ENCODE measurements at regions not wholly inside any gene's neighbourhood (a gene's known extent, or its start where the extent isn't known, plus 50 kb on each side); places are given as distances from the start of the nearest gene placed in this dataset.
A peak's percentile ranks its signal among the peaks of the same experiment; 100 is the strongest.

GRCh38 chr1:195200772-195201171 lies 1407.5 kb downstream of the KCNT2 start (continued):
- no peak for TF ChIP-seq FOSL1 (IDR thresholded peaks at IDR 0.05; ENCODE audit: low read depth)
- no peak for TF ChIP-seq POLR2A (IDR thresholded peaks at IDR 0.05; ENCODE audit: borderline replicate concordance, extremely low read depth, insufficient read depth, insufficient read length)
- no peak for TF ChIP-seq JUND (IDR thresholded peaks at IDR 0.05)
- no peak for TF ChIP-seq EZH2 (IDR thresholded peaks at IDR 0.05)
- no peak for TF ChIP-seq ELF1 (IDR thresholded peaks at IDR 0.05; ENCODE audit: borderline replicate concordance, low read depth)

GRCh38 chr1:195197116-195197515 lies 1411.1 kb downstream of the KCNT2 start:
- no peaks in the 10 kb centered on the region for H3K36me3 ChIP-seq (ENCODE audit: control insufficient read depth in 1 of 2, insufficient read depth in 2 of 2, low read length in 2 of 2)

GRCh38 chr1:195195423-195196057 lies 1412.7 kb downstream of the KCNT2 start:
- no peak for DNase-seq (ENCODE audit: low read depth, low spot score)
- H3K4me1 ChIP-seq (ENCODE audit: control insufficient read depth in 1 of 2, insufficient read depth in 2 of 2, low read length in 2 of 2): no peaks in the 10 kb centered on the region
- CTCF ChIA-PET: no interaction called here
- no peak overlapping the region for H3K27ac ChIP-seq (ENCODE audit: low read depth, low read length)
- H3K79me2 ChIP-seq (ENCODE audit: insufficient read depth, low read length): no peaks in the 10 kb centered on the region
- H3K9me2 ChIP-seq (ENCODE audit: insufficient read depth): no peaks in the 10 kb centered on the region
- RAD21 ChIA-PET (ENCODE audit: low non-redundant PET in 1 of 2, low total read pairs in 2 of 2, uncharacterized antibody in 2 of 2, unreplicated experiment in 2 of 2): no interaction called here
- H4K20me1 ChIP-seq (ENCODE audit: insufficient read depth): no peaks in the 10 kb centered on the region
- POLR2A ChIA-PET: no interaction called here
- H3K9ac ChIP-seq (ENCODE audit: low read length): no peak overlapping the region
- BruUV-seq (replicated peaks): no TSS peak
- H2AFZ ChIP-seq (ENCODE audit: low read depth, low read length, poor library complexity, severe bottlenecking): no peak overlapping the region
- no peak for ATAC-seq
- no peak overlapping the region for H3K4me3 ChIP-seq (replicated peaks in 1 of 2; ENCODE audit: low read depth in 1 of 2, low read length in 2 of 2)
- H3K36me3 ChIP-seq (ENCODE audit: control insufficient read depth in 1 of 2, insufficient read depth in 2 of 2, low read length in 2 of 2): no peaks in the 10 kb centered on the region
- H3K9me3 ChIP-seq (ENCODE audit: control insufficient read depth in 1 of 2, insufficient read depth in 1 of 2, low read depth in 1 of 2, low read length in 2 of 2): no peaks in the 10 kb centered on the region
- TF ChIP-seq ELF1 (IDR thresholded peaks at IDR 0.05; ENCODE audit: borderline replicate concordance, low read depth) (no peak), ZBTB33 (IDR thresholded peaks at IDR 0.05; ENCODE audit: extremely low read depth, insufficient replicate concordance, low read length) (no peak), ZNF274 (IDR thresholded peaks at IDR 0.05; ENCODE audit: low read depth, low read length) (no peak), SIN3A (IDR thresholded peaks at IDR 0.05; ENCODE audit: low read depth) (no peak), SP1 (IDR thresholded peaks at IDR 0.05; ENCODE audit: low read depth) (no peak), EGR1 (IDR thresholded peaks at IDR 0.05; ENCODE audit: low read depth) (no peak), FOSL1 (IDR thresholded peaks at IDR 0.05; ENCODE audit: low read depth) (no peak), CBX3 (IDR thresholded peaks at IDR 0.05; ENCODE audit: low read depth) (no peak), ATF3 (IDR thresholded peaks at IDR 0.05) (no peak), EZH2phosphoT487 (IDR thresholded peaks at IDR 0.05; ENCODE audit: borderline replicate concordance) (no peak), EZH2 (IDR thresholded peaks at IDR 0.05) (no peak), YY1 (IDR thresholded peaks at IDR 0.05; ENCODE audit: extremely low read depth, insufficient replicate concordance, low read depth, low read length) (no peak), SRF (IDR thresholded peaks at IDR 0.05; ENCODE audit: low read depth) (no peak), MAX (IDR thresholded peaks at IDR 0.05) (no peak), ZFX (IDR thresholded peaks at IDR 0.05) (no peak)
- H3K4me2 ChIP-seq (ENCODE audit: low read length): no peak overlapping the region
- H3K27me3 ChIP-seq (ENCODE audit: insufficient read depth, low read length): no peaks in the 10 kb centered on the region
- intact Hi-C loops (cut with micrococcal nuclease): no loop called here

More at GRCh38 chr1:195197116-195197515, 1411.1 kb downstream of the KCNT2 start:
- TF ChIP-seq POLR2A (IDR thresholded peaks at IDR 0.05; ENCODE audit: borderline replicate concordance, extremely low read depth, insufficient read depth, insufficient read length) (no peak), TCF7L2 (IDR thresholded peaks at IDR 0.05; ENCODE audit: borderline replicate concordance, extremely low read depth, insufficient read depth, insufficient read length) (no peak), FOSL1 (IDR thresholded peaks at IDR 0.05; ENCODE audit: low read depth) (no peak)
- Histone ChIP-seq H3K27me3 (ENCODE audit: insufficient read depth, low read length) (no peaks in the 10 kb centered on the region), H3K4me3 (replicated peaks in 1 of 2; ENCODE audit: low read depth in 1 of 2, low read length in 2 of 2) (no peak overlapping the region), H3K9me2 (ENCODE audit: insufficient read depth) (no peaks in the 10 kb centered on the region), H3K4me1 (ENCODE audit: control insufficient read depth in 1 of 2, insufficient read depth in 2 of 2, low read length in 2 of 2) (no peaks in the 10 kb centered on the region), H3K9ac (ENCODE audit: low read length) (no peak overlapping the region), H3K9me3 (ENCODE audit: control insufficient read depth in 1 of 2, insufficient read depth in 1 of 2, low read depth in 1 of 2, low read length in 2 of 2) (no peaks in the 10 kb centered on the region), H3K27ac (ENCODE audit: low read depth, low read length) (no peak overlapping the region), H3K4me2 (ENCODE audit: low read length) (no peak overlapping the region), H4K20me1 (ENCODE audit: insufficient read depth) (no peaks in the 10 kb centered on the region), H3K79me2 (ENCODE audit: insufficient read depth, low read length) (no peaks in the 10 kb centered on the region), H2AFZ (ENCODE audit: low read depth, low read length, poor library complexity, severe bottlenecking) (peak overlapping the region; percentile 3)
- ChIA-PET CTCF (no interaction called here), POLR2A (no interaction called here), RAD21 (ENCODE audit: low non-redundant PET in 1 of 2, low total read pairs in 2 of 2, uncharacterized antibody in 2 of 2, unreplicated experiment in 2 of 2) (no interaction called here)
- intact Hi-C loops (cut with micrococcal nuclease): no loop called here
- no TSS peak for BruUV-seq (replicated peaks)
- no peak for DNase-seq (ENCODE audit: low read depth, low spot score)
- no peak for ATAC-seq

All from HCT116 (cell line).